DMS 273 (cell line): ENCODE measurements at regions not wholly inside any gene's neighbourhood (a gene's known extent, or its start where the extent isn't known, plus 50 kb on each side); places are given as distances from the start of the nearest gene placed in this dataset.
A peak's percentile ranks its signal among the peaks of the same experiment; 100 is the strongest.
"Not testable (repeated sequence)": the region's sequence is repeated elsewhere in the genome, so short reads cannot be mapped to it uniquely, and the experiment has no call there.

ENCODE experiments used
- DNase-seq: peaks from one replicate; lab custom pipeline; 2025; ENCODE audit not compliant: unreplicated experiment; lab: John Stamatoyannopoulos, UW

GRCh38 chr6:144474904-144475303 lies 189.8 kb downstream of the UTRN start:
- no peak for DNase-seq

GRCh38 chr6:144475411-144475810 lies 190.3 kb downstream of the UTRN start:
- no peak for DNase-seq

- no peak for DNase-seq
Measured at GRCh38 chr6:144476286-144476685, 191.2 kb downstream of the UTRN start.

- no peak for DNase-seq
Measured at GRCh38 chr6:144477396-144477795, 192.3 kb downstream of the UTRN start.

- no peak for DNase-seq
Measured at GRCh38 chr6:144477856-144478255, 192.7 kb downstream of the UTRN start.

GRCh38 chr6:144478483-144478882 lies 193.3 kb downstream of the UTRN start:
- no peak for DNase-seq

- no peak for DNase-seq
Measured at GRCh38 chr6:144479991-144480390, 194.9 kb downstream of the UTRN start.

GRCh38 chr6:144480473-144480872 lies 195.3 kb downstream of the UTRN start:
- DNase-seq: no peak

- no peak for DNase-seq
Measured at GRCh38 chr6:144481527-144481926, 196.4 kb downstream of the UTRN start.

- DNase-seq: peak; percentile 82
Measured at GRCh38 chr6:144482142-144482541, 197.0 kb downstream of the UTRN start.

GRCh38 chr6:144485531-144485930 lies 200.4 kb downstream of the UTRN start:
- no peak for DNase-seq

GRCh38 chr6:144488590-144488989 lies 203.5 kb downstream of the UTRN start:
- no peak for DNase-seq

- DNase-seq: no peak
Measured at GRCh38 chr6:144493035-144493910, 208.1 kb downstream of the UTRN start.

- not testable (repeated sequence) for DNase-seq
Measured at GRCh38 chr6:144495076-144495475, 209.9 kb downstream of the UTRN start.

- DNase-seq: no peak
Measured at GRCh38 chr6:144497650-144498049, 212.5 kb downstream of the UTRN start.

GRCh38 chr6:144500892-144501291 lies 215.8 kb downstream of the UTRN start:
- no peak for DNase-seq

- not testable (repeated sequence) for DNase-seq
Measured at GRCh38 chr6:144505214-144505613, 220.1 kb downstream of the UTRN start.

GRCh38 chr6:144506051-144506450 lies 220.9 kb downstream of the UTRN start:
- not testable (repeated sequence) for DNase-seq

- not testable (repeated sequence) for DNase-seq
Measured at GRCh38 chr6:144507772-144508312, 222.7 kb downstream of the UTRN start.

- no peak for DNase-seq
Measured at GRCh38 chr6:144510859-144511258, 225.7 kb downstream of the UTRN start.

GRCh38 chr6:144515761-144516160 lies 230.6 kb downstream of the UTRN start:
- no peak for DNase-seq

GRCh38 chr6:144519426-144519825 lies 234.3 kb downstream of the UTRN start:
- no peak for DNase-seq
